A673 (cell line): ENCODE measurements at regions not wholly inside any gene's neighbourhood (a gene's known extent, or its start where the extent isn't known, plus 50 kb on each side); places are given as distances from the start of the nearest gene placed in this dataset.

Experiments used
- BruUV-seq: library from RNA; stranded (reverse); fragments of 400-500 nt; replicated peaks from 2 replicates; lab custom pipeline; 2021; lab: Mats Ljungman, UMichigan
- CTCF ChIA-PET: fragments of 300-600 bp; sonication (Branson Sonifier 250); formaldehyde crosslinking; loops from one replicate; lab custom pipeline; 2022; ENCODE audit warnings: antibody characterized with exemption; lab: Charles Lee
- POLR2A ChIA-PET: fragments of 300-600 bp; sonication (Branson Sonifier 250); formaldehyde crosslinking; loops from one replicate; lab custom pipeline; 2022; ENCODE audit warnings: antibody characterized with exemption; ENCODE audit not compliant: low non-redundant PET; lab: Charles Lee
- DNase-seq: peaks from one replicate; pipeline ENCODE4 v3.0.0-alpha.2; 2015; ENCODE audit warnings: low spot score
- H3K27ac ChIP-seq: fragments of 200-600 bp; sonication (generic); 2 replicates; pipeline ENCODE4 v1.5.1; 2016; ENCODE audit warnings: mixed run types, low read depth, mild to moderate bottlenecking, mixed read lengths, antibody characterized with exemption, low read length; ENCODE audit not compliant: poor library complexity, severe bottlenecking
- H3K27me3 ChIP-seq: fragments of 200-600 bp; sonication (generic); replicated peaks from 2 replicates; pipeline ENCODE4 v1.6.1; 2017; ENCODE audit warnings: mixed run types, low read depth, mild to moderate bottlenecking, mixed read lengths, antibody characterized with exemption, low read length; ENCODE audit not compliant: insufficient read depth, poor library complexity
- H3K36me3 ChIP-seq: fragments of 200-600 bp; sonication (generic); 2 replicates; pipeline ENCODE4 v1.6.1; 2016; ENCODE audit warnings: mixed run types, mild to moderate bottlenecking, mixed read lengths, antibody characterized with exemption, low read length; ENCODE audit not compliant: insufficient read depth, poor library complexity, severe bottlenecking
- H3K4me1 ChIP-seq: fragments of 200-600 bp; sonication (generic); 2 replicates; pipeline ENCODE4 v1.6.1; 2017; ENCODE audit warnings: mixed run types, mild to moderate bottlenecking, mixed read lengths, antibody characterized with exemption, low read length; ENCODE audit not compliant: insufficient read depth, poor library complexity, severe bottlenecking
- H3K4me3 ChIP-seq: fragments of 200-600 bp; sonication (generic); 2 replicates; pipeline ENCODE4 v1.5.1; 2016; ENCODE audit warnings: low read depth, mixed run types, mild to moderate bottlenecking, mixed read lengths, low read length; ENCODE audit not compliant: poor library complexity, severe bottlenecking
- H3K9me3 ChIP-seq: fragments of 200-600 bp; sonication (generic); 2 replicates; pipeline ENCODE4 v1.6.1; 2016; ENCODE audit warnings: mixed run types, low read depth, mild to moderate bottlenecking, mixed read lengths, antibody characterized with exemption, low read length; ENCODE audit not compliant: poor library complexity, severe bottlenecking
- CTCF ChIP-seq: fragments of 300-800, 200-600 bp; sonication (generic); conservative IDR thresholded peaks from 2 replicates; pipeline ENCODE4 v1.5.1; 2017; ENCODE audit warnings: low read depth, mild to moderate bottlenecking, antibody characterized with exemption, low read length, moderate library complexity, mixed read lengths
- EZH2 ChIP-seq: fragments of 200-600 bp; sonication (generic); IDR thresholded peaks from 2 replicates; pipeline ENCODE4 v1.6.1; 2017; ENCODE audit warnings: borderline replicate concordance, low read depth, mild to moderate bottlenecking, mixed read lengths, antibody characterized with exemption, low read length; ENCODE audit not compliant: poor library complexity, severe bottlenecking
- intact Hi-C: fragments of 100-400 bp; cut with micrococcal nuclease; formaldehyde crosslinking; loops from one replicate; pipeline ENCODE4 v1.10.0; 2022; ENCODE audit not compliant: unreplicated experiment

GRCh38 chr10:20707251-20707650 is 189.9 kb downstream of the NEBL start:
- Histone ChIP-seq H3K36me3 (no peaks in the 10 kb centered on the region), H3K27ac (no peak overlapping the region), H3K27me3 (no peaks in the 10 kb centered on the region), H3K4me3 (no peak overlapping the region), H3K9me3 (no peaks in the 10 kb centered on the region), H3K4me1 (no peaks in the 10 kb centered on the region)
- intact Hi-C loops = no loop called here
- TF ChIP-seq CTCF (no peak), EZH2 (no peak)
- POLR2A ChIA-PET = no interaction called here
- CTCF ChIA-PET = no interaction called here
- no TSS peak for BruUV-seq
- DNase-seq = no peak

GRCh38 chr10:20698837-20699236 is 198.3 kb downstream of the NEBL start:
- Histone ChIP-seq H3K4me3 (no peak overlapping the region), H3K4me1 (no peaks in the 10 kb centered on the region), H3K27me3 (no peaks in the 10 kb centered on the region), H3K9me3 (peaks cover 6% of the 10 kb centered on the region), H3K36me3 (no peaks in the 10 kb centered on the region), H3K27ac (no peak overlapping the region)
- no TSS peak for BruUV-seq
- ChIA-PET POLR2A (no interaction called here), CTCF (no interaction called here)
- TF ChIP-seq CTCF (no peak), EZH2 (no peak)
- DNase-seq = no peak
- intact Hi-C loops = no loop called here

GRCh38 chr10:20694296-20694695 is 202.8 kb downstream of the NEBL start:
- no TSS peak for BruUV-seq
- no peaks in the 10 kb centered on the region for H3K4me1 ChIP-seq
- no peaks in the 10 kb centered on the region for H3K36me3 ChIP-seq
- POLR2A ChIA-PET = no interaction called here
- H3K9me3 ChIP-seq = no peaks in the 10 kb centered on the region
- H3K27ac ChIP-seq = no peak overlapping the region
- no peak for DNase-seq
- TF ChIP-seq CTCF = no peak
- no peak for TF ChIP-seq EZH2
- CTCF ChIA-PET = no interaction called here
- intact Hi-C loops = no loop called here
- no peaks in the 10 kb centered on the region for H3K27me3 ChIP-seq
- H3K4me3 ChIP-seq = no peak overlapping the region
